OCI-LY3 (cell line): ENCODE measurements at regions not wholly inside any gene's neighbourhood (a gene's known extent, or its start where the extent isn't known, plus 50 kb on each side); places are given as distances from the start of the nearest gene placed in this dataset.

Experiments used
- H2AFZ ChIP-seq: fragments of 200-600, 300-600 bp; shearing (Covaris generic); 2 replicates; pipeline ENCODE4 v1.6.0; 2014; ENCODE audit warnings: antibody characterized with exemption, low read depth, low read length
- H3K27ac ChIP-seq: fragments of 200-600, 300-600 bp; sonication (generic); 2 replicates; pipeline ENCODE4 v1.5.1; 2014; ENCODE audit warnings: mild to moderate bottlenecking, low read length, moderate library complexity, mixed read lengths
- H3K27me3 ChIP-seq: fragments of 200-600, 300-600 bp; sonication (generic); 2 replicates; pipeline ENCODE4 v1.6.1; 2014; ENCODE audit warnings: low read depth, low read length, mixed read lengths
- H3K36me3 ChIP-seq: fragments of 200-600, 300-600 bp; sonication (generic); replicated peaks from 2 replicates; pipeline ENCODE3; 2014; ENCODE audit warnings: low read depth, low read length, mixed read lengths
- H3K4me1 ChIP-seq: fragments of 300-600, 200-600 bp; sonication (generic); 2 replicates; pipeline ENCODE4 v1.6.1; 2014; ENCODE audit warnings: low read length, mixed read lengths
- H3K4me2 ChIP-seq: fragments of 200-600, 300-600 bp; sonication (generic); 2 replicates; pipeline ENCODE4 v1.6.1; 2014; ENCODE audit warnings: low read length, mixed read lengths
- H3K4me3 ChIP-seq: fragments of 300-600, 200-600 bp; sonication (generic); 2 replicates; pipeline ENCODE4 v1.5.1; 2014; ENCODE audit warnings: antibody characterized with exemption, mild to moderate bottlenecking, low read length, moderate library complexity
- H3K79me2 ChIP-seq: fragments of 300-600, 200-600 bp; shearing (Covaris generic); 2 replicates; pipeline ENCODE4 v1.6.1; 2014; ENCODE audit warnings: mild to moderate bottlenecking, low read length, mixed read lengths
- H3K9ac ChIP-seq: fragments of 300-600, 200-600 bp; shearing (Covaris generic); 2 replicates; pipeline ENCODE4 v1.6.0; 2014; ENCODE audit warnings: mild to moderate bottlenecking, low read length, moderate library complexity
- H3K9me3 ChIP-seq: fragments of 200-600, 300-600 bp; shearing (Covaris generic); 2 replicates; pipeline ENCODE4 v1.6.1; 2014; ENCODE audit warnings: low read length, mixed read lengths; ENCODE audit not compliant: insufficient read depth
- H4K20me1 ChIP-seq: fragments of 200-600, 300-600 bp; sonication (generic); 2 replicates; pipeline ENCODE4 v1.6.1; 2016; ENCODE audit warnings: low read length, mixed read lengths; ENCODE audit not compliant: insufficient read depth
- CTCF ChIP-seq: fragments of 200-600, 300-600 bp; sonication (generic); IDR thresholded peaks from 2 replicates; pipeline ENCODE4 v1.5.1; 2014; ENCODE audit warnings: antibody characterized with exemption, low read length, low read depth
- EZH2phosphoT487 ChIP-seq: fragments of 200-600 bp; shearing (Covaris generic); IDR thresholded peaks from 2 replicates; pipeline ENCODE4 v1.6.1; 2018; ENCODE audit warnings: antibody characterized with exemption, mixed run types, low read depth

GRCh38 chr4:18343581-18343980 lies 322.0 kb upstream of the LCORL start:
- H3K4me1 ChIP-seq, result no peaks in the 10 kb centered on the region
- no peak for TF ChIP-seq EZH2phosphoT487
- no peak for TF ChIP-seq CTCF
- H2AFZ ChIP-seq, result no peak overlapping the region
- no peak overlapping the region for H3K4me2 ChIP-seq
- no peak overlapping the region for H3K4me3 ChIP-seq
- H3K36me3 ChIP-seq, result no peaks in the 10 kb centered on the region
- no peaks in the 10 kb centered on the region for H3K27me3 ChIP-seq
- H3K9ac ChIP-seq, result no peak overlapping the region
- H4K20me1 ChIP-seq, result no peaks in the 10 kb centered on the region
- no peak overlapping the region for H3K27ac ChIP-seq
- no peaks in the 10 kb centered on the region for H3K9me3 ChIP-seq
- no peaks in the 10 kb centered on the region for H3K79me2 ChIP-seq

- Histone ChIP-seq H3K9ac (no peak overlapping the region), H2AFZ (no peak overlapping the region), H3K4me3 (no peak overlapping the region), H3K27ac (no peak overlapping the region), H3K36me3 (no peaks in the 10 kb centered on the region), H3K4me1 (no peaks in the 10 kb centered on the region), H3K9me3 (no peaks in the 10 kb centered on the region), H3K4me2 (no peak overlapping the region), H3K79me2 (no peaks in the 10 kb centered on the region), H3K27me3 (no peaks in the 10 kb centered on the region), H4K20me1 (no peaks in the 10 kb centered on the region)
- no peak for TF ChIP-seq CTCF
- TF ChIP-seq EZH2phosphoT487, result no peak
These were observed 321.3 kb upstream of the LCORL start for GRCh38 chr4:18342847-18343246.

- no peaks in the 10 kb centered on the region for H3K79me2 ChIP-seq
- no peaks in the 10 kb centered on the region for H3K9me3 ChIP-seq
- no peak overlapping the region for H2AFZ ChIP-seq
- no peak overlapping the region for H3K27ac ChIP-seq
- H3K9ac ChIP-seq, result no peak overlapping the region
- H3K4me3 ChIP-seq, result no peak overlapping the region
- no peak overlapping the region for H3K4me2 ChIP-seq
- H3K36me3 ChIP-seq, result no peaks in the 10 kb centered on the region
- no peaks in the 10 kb centered on the region for H3K27me3 ChIP-seq
- TF ChIP-seq CTCF (no peak), EZH2phosphoT487 (no peak)
- no peaks in the 10 kb centered on the region for H4K20me1 ChIP-seq
- no peaks in the 10 kb centered on the region for H3K4me1 ChIP-seq
These were observed 300.5 kb upstream of the LCORL start for GRCh38 chr4:18321956-18322530.

GRCh38 chr4:18319431-18319830 lies 297.9 kb upstream of the LCORL start:
- Histone ChIP-seq H4K20me1 (no peaks in the 10 kb centered on the region), H3K9me3 (no peaks in the 10 kb centered on the region), H3K4me2 (no peak overlapping the region), H3K27ac (no peak overlapping the region), H3K9ac (no peak overlapping the region), H3K79me2 (no peaks in the 10 kb centered on the region), H3K36me3 (no peaks in the 10 kb centered on the region), H2AFZ (no peak overlapping the region), H3K4me1 (no peaks in the 10 kb centered on the region), H3K4me3 (no peak overlapping the region), H3K27me3 (no peaks in the 10 kb centered on the region)
- TF ChIP-seq EZH2phosphoT487 (no peak), CTCF (no peak)
